RWPE1 (cell line): ENCODE measurements at regions not wholly inside any gene's neighbourhood (a gene's known extent, or its start where the extent isn't known, plus 50 kb on each side); places are given as distances from the start of the nearest gene placed in this dataset.

Experiments
- CTCF ChIA-PET: fragments of 350-600 bp; sonication (Branson Sonifier 250); formaldehyde crosslinking; extraction: SDS; loops from one replicate; lab custom pipeline; 2021; lab: Yijun Ruan, JAX
- POLR2A ChIA-PET: fragments of 400-600 bp; formaldehyde crosslinking; extraction: SDS; loops from one replicate; lab custom pipeline; 2020; ENCODE audit warnings: antibody characterized with exemption; ENCODE audit not compliant: low non-redundant PET; lab: Yijun Ruan, JAX
- DNase-seq: peaks from one replicate; pipeline ENCODE4 v3.0.0; 2012; ENCODE audit warnings: low spot score
- H3K27ac ChIP-seq: fragments of 450-650 bp; 2 replicates; pipeline ENCODE4 v1.5.1; 2017
- CTCF ChIP-seq: fragments of 450-650 bp; conservative IDR thresholded peaks from 2 replicates; pipeline ENCODE4 v1.5.1; 2017; ENCODE audit warnings: low read depth, mild to moderate bottlenecking

- H3K27ac ChIP-seq: no peak overlapping the region
- CTCF ChIA-PET: interaction anchor here (0.6 to 1.1 kb wide), 2 partner anchors 24 to 109 kb away, joined by 3 to 4 read pairs; no protein-coding TSS in a partner anchor
- no peak for TF ChIP-seq CTCF
- POLR2A ChIA-PET: no interaction called here
- DNase-seq: no peak
Observed at GRCh38 chr14:36405589-36406274, 85.3 kb upstream of the MBIP start.

- TF ChIP-seq CTCF: no peak
- H3K27ac ChIP-seq: no peak overlapping the region
- POLR2A ChIA-PET: no interaction called here
- CTCF ChIA-PET: interaction anchor here (1.1 kb wide), 1 partner anchor 29 kb away, joined by 3 read pairs; no protein-coding TSS in a partner anchor
- no peak for DNase-seq
Observed at GRCh38 chr14:36402867-36403266, 82.4 kb upstream of the MBIP start.

GRCh38 chr14:36398463-36399291 lies 78.2 kb upstream of the MBIP start:
- CTCF ChIA-PET: no interaction called here
- no peak overlapping the region for H3K27ac ChIP-seq
- POLR2A ChIA-PET: no interaction called here
- DNase-seq: no peak
- no peak for TF ChIP-seq CTCF

- no peak overlapping the region for H3K27ac ChIP-seq
- ChIA-PET POLR2A (no interaction called here), CTCF (no interaction called here)
- no peak for DNase-seq
- no peak for TF ChIP-seq CTCF
Observed at GRCh38 chr14:36397357-36397756, 76.9 kb upstream of the MBIP start.

GRCh38 chr14:36396798-36397197 lies 76.4 kb upstream of the MBIP start:
- H3K27ac ChIP-seq: no peak overlapping the region
- no peak for TF ChIP-seq CTCF
- ChIA-PET POLR2A (no interaction called here), CTCF (no interaction called here)
- DNase-seq: no peak

- ChIA-PET CTCF (no interaction called here), POLR2A (no interaction called here)
- no peak for DNase-seq
- H3K27ac ChIP-seq: no peak overlapping the region
- no peak for TF ChIP-seq CTCF
Observed at GRCh38 chr14:36394593-36394992, 74.2 kb upstream of the MBIP start.
